RPMI8226 (cell line): ENCODE measurements at regions not wholly inside any gene's neighbourhood (a gene's known extent, or its start where the extent isn't known, plus 50 kb on each side); places are given as distances from the start of the nearest gene placed in this dataset.
"Not testable (repeated sequence)": the region's sequence is repeated elsewhere in the genome, so short reads cannot be mapped to it uniquely, and the experiment has no call there.

ENCODE experiments used
- DNase-seq: peaks from one replicate; pipeline ENCODE4 v3.0.0-alpha.2; 2015

- no peak for DNase-seq
Observed at GRCh38 chr13:46498650-46499049, 54.3 kb upstream of the LRCH1 start.

- no peak for DNase-seq
Observed at GRCh38 chr13:46496086-46496485, 56.9 kb upstream of the LRCH1 start.

GRCh38 chr13:46495651-46496050 lies 57.3 kb upstream of the LRCH1 start:
- DNase-seq, result no peak

- DNase-seq, result no peak
Observed at GRCh38 chr13:46495066-46495465, 57.9 kb upstream of the LRCH1 start.

GRCh38 chr13:46492946-46493345 lies 60.0 kb upstream of the LRCH1 start:
- DNase-seq, result peak; percentile 29

DNA sequence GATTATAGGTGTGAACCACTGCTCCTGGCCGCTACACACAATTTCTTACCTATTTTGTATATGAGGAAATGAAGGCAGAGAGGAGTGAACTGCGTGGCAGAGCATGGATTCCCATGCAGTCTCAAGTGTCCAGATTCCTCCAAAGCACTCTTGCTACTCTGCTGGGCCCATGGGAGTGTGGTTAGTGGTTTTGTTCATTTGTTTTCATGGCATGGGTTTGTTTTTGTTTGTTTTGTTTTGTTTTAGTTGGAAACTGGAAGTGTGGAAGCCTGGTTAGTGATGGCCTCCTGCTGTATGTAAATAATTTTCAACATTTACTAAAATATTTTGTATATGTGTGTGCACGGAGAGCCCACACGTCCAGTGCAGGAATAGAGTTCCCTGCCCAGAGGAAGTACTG lies 61.3 kb upstream of the LRCH1 start:
- DNase-seq, result no peak

DNA sequence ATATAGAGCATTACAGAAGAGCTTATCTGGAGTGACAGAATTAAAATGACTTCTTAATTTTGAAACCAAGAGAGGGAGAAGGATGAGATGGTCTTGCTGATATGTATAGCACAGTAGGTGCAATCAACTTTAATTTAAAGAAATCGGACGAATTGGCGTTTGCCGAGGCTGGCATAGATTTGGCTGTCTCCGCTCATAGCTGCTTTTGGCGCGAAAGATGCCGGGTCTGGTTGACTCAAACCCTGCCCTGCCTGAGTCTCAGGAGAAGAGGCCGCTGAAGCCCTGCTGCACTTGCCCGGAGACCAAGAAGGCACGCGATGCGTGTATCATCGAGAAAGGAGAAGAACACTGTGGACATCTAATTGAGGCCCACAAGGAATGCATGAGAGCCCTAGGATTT lies 62.3 kb upstream of the LRCH1 start:
- DNase-seq, result not testable (repeated sequence)

- DNase-seq, result no peak
Observed at GRCh38 chr13:46490129-46490528, 62.8 kb upstream of the LRCH1 start.

- DNase-seq, result no peak
Observed at GRCh38 chr13:46489586-46490023, 63.4 kb upstream of the LRCH1 start.

- DNase-seq, result no peak
Observed at GRCh38 chr13:46487748-46488147, 65.2 kb upstream of the LRCH1 start.

DNA sequence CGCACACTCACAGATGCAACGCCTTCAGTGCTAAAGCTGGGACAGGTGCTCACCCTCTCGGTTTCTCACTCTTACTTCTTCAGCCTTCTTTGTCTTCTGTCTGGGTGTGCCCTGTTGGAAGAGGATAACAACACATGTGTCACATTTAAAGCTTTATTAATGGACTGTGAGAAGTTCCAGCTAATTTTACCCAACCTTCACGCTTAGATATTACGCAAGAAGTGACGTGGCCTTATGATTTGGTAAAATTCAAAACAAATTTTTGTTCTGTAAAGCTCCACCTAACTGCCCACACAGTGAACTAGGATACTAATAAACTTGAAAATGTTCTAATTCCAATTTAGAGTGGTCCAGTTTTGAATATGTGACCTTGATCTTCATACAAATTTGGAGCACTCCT lies 66.7 kb upstream of the LRCH1 start:
- DNase-seq, result no peak

DNA sequence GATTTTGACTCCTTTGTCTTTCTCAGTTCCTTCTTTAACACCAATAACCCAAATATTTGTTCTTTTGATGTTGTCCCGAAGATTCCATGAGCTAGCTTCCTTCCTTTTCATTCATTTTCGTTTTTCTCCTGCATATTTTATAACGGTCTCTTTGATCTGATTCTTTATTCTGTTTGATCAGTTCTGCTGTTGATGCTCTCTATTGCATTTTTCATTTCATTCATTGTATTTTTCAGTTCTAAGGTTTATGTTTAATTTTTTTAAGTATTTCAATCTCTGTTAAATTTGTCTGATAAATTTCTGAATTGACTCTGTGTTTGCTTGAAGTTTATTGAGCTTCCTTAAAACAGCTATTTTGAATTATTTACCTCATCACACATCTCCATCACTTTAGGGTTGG lies 68.4 kb upstream of the LRCH1 start:
- no peak for DNase-seq

GRCh38 chr13:46481166-46481565 lies 71.8 kb upstream of the LRCH1 start:
- no peak for DNase-seq

- no peak for DNase-seq
Observed at GRCh38 chr13:46480131-46480530, 72.8 kb upstream of the LRCH1 start.

DNA sequence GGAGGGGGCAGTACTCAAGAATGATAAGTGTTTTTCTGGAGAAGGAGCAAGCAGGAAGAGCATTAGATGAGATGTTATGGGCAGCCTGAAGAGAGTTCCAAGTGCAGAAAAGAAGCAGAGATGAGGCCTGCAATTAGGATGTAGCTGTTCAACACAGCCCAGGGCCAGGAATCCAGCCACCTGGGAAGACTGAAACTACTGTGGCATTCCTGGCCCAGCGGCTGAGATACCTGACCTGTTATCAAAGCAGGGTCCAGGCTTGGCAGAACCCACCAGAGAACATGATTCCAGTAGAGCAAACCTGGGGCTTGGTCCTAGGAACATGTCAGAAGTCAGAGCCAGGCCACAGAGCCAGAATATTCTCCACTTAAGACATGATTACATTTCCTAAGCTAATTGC lies 73.3 kb upstream of the LRCH1 start:
- DNase-seq, result no peak

DNA sequence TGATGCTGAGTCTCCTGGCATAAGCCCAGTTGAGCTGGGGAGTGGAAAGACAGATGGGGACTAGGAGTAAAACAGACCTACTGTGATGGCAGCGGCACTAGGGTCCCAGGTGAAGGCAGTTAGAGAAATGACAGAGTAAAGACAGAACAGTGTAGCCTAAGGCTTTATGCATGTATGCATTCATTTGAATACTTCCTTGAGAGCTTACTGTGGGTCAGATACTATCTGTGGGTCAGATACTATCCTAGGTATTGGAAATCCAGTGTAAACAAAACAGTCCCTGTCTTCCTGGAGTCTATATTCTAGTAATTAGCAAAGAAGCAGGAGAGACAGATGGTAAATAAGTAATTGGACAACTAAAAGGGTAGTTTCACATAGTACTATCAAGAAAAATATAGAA lies 73.7 kb upstream of the LRCH1 start:
- DNase-seq, result no peak

DNA sequence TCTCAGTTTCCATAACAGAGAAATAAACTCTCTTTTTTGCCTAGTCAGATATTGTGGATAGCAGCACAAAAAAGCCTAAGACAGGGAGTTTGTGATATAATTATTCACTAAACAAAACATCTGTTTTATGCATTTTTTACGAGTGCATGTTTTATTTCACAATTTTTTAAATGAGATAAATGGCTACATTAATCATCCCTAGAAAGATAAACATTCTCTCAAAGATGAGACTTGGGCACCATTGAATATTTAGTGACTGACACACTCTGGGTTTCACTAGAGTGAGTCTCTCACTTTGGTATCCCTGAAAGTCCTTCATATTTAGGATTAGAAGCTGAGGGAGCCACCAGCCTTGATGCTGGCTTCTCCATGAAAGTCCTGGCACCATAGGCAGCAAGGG lies 74.3 kb upstream of the LRCH1 start:
- no peak for DNase-seq

GRCh38 chr13:46476174-46476573 lies 76.8 kb upstream of the LRCH1 start:
- DNase-seq, result no peak

DNA sequence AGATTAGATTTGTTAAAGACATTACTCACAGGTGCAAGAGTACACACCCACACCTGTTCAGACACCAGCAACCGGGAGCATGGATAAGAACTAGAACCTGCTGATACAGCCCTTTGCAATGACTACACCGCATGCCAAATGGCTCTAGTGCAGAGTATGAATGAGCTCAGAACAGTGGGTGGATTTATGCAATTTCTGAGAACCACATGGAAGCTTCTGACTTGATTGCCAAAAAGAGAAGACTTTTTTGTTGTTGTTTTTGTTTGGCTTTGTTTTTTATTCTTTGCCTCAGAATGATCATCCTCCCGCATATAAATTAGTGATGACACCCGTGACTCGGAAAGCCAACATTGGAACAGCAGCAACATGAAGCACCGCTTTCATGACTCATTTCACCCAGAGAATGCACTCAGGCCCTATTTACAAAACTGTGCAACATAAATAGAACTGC lies 77.4 kb upstream of the LRCH1 start:
- peak; percentile 38 for DNase-seq

DNA sequence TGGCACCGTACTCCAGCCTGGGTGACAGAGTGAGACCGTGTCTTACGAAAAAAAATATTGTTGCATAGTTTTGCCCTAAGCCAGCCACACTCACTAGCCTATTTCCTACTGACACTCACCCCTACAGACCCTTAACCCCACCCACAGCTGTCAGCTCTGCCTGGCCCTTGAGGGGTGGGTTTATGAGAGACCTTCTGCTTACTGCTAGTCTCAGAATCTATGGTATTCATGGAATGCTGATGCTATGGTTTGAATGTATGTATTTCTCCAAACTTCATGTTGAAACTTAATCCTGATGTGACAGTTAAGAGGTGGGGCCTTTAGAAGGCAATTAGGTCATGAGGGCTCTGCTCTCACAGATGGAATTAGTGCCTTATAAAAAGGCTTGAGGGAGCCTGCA lies 79.2 kb upstream of the LRCH1 start:
- no peak for DNase-seq

GRCh38 chr13:46472384-46472783 lies 80.6 kb upstream of the LRCH1 start:
- no peak for DNase-seq

DNA sequence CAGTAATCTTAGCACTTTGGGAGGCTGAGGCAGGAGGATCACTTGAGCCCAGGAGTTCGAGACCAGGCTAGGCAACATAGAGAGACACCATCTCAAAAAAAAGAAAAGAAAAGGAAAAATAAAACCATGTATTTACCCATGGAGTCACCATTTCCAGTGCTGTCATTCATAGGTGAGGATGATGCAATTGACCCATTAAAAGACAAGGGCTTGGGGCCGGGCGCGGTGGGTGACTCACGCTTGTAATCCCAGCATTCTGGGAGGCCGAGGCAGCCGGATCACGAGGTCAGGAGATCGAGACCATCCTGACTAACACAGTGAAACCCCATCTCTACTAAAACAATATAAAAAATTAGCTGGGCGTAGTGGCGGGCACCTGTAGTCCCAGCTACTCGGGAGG lies 82.6 kb upstream of the RUBCNL start:
- DNase-seq, result not testable (repeated sequence)

DNA sequence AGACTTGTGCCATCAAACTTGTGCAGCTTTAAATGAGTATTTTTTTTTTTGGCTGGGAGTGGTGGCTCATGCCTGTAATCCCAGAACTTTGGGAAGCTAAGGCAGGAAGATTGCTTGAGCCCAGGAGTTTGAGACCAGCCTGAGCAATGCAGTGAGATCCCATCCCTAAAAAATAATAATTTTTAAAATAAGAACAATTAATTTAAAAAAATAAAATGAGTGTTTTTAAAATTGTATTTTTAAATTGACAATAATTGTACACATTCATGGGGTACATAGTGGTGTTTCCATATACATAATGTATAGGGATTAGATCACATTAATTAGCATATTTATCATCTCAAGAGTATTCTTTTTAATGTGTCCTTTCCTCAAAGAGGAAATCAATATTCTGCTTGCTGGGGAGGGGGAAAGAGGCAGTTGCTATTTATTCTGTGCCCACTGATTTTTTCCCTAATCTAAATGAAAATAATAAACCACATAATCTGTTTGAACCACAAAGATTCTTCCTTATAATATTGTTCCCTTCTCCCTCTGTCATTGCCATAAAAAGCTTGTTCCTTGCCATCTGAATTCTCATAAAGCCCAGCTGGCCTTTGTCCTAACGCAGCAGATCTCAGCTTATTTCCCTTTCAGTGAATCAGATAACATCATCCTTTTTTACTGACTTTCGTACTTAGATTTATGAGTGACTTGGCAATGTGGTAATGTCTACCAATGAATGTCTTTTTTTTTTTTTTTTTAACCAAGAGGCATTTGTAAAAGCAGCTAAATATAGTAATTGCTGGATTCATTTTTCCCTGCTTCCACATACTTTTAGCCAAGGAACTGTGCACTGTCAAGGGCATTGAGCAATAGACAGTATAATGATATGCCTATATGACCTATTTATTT lies 81.8 kb upstream of the RUBCNL start:
- no peak for DNase-seq

GRCh38 chr13:46467694-46468093 lies 80.6 kb upstream of the RUBCNL start:
- DNase-seq, result not testable (repeated sequence)

DNA sequence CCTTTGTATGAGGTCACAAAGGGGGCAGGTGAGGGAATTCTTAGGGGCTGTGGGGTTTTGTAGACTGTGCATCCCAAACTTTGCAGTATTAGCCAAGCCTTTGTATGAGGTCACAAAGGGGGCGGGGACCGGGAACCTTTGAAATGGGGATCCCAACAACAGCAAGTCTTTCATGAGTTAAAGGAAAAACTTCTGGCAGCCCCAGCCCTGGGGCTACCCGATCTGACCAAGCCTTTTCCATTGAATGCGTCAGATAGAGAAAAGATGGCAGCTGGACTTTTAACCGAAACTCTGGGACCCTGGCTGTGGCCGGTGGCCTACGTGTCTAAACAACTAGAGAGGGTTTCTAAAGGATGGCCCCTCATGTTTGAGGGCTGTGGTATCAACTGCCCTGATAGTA lies 79.0 kb upstream of the RUBCNL start:
- DNase-seq, result not testable (repeated sequence)
